ENCODE measurements at regions not wholly inside any gene's neighbourhood (a gene's known extent, or its start where the extent isn't known, plus 50 kb on each side); places are given as distances from the start of the nearest gene placed in this dataset.

- TF ChIP-seq CTCF (IDR thresholded peaks at IDR 0.05) (no peak), EP300 (IDR thresholded peaks at IDR 0.05) (no peak)
Measured at GRCh38 chr16:80303691-80304090, 237.1 kb upstream of the DYNLRB2 start.
